Panc1 (cell line): ENCODE measurements at regions not wholly inside any gene's neighbourhood (a gene's known extent, or its start where the extent isn't known, plus 50 kb on each side); places are given as distances from the start of the nearest gene placed in this dataset.

Experiments used
- ATAC-seq: fragments of 200-7000 bp; cut with Tn5 transposase; 2 replicates; pipeline ENCODE4 v1.9.1; 2020; ENCODE audit warnings: mild to moderate bottlenecking, moderate library complexity
- BruUV-seq: library from RNA; stranded (reverse); fragments of 400-500 nt; replicated peaks from 2 replicates; lab custom pipeline; 2021; lab: Mats Ljungman, UMichigan
- CTCF ChIA-PET: fragments of 300-600 bp; sonication (Branson Sonifier 250); formaldehyde crosslinking; loops from one replicate; lab custom pipeline; 2022; ENCODE audit warnings: antibody characterized with exemption; lab: Charles Lee
- POLR2A ChIA-PET: fragments of 300-600 bp; sonication (Branson Sonifier 250); formaldehyde crosslinking; loops from one replicate; lab custom pipeline; 2022; ENCODE audit warnings: antibody characterized with exemption; lab: Charles Lee
- DNase-seq: peaks from one replicate; pipeline ENCODE4 v3.0.0-alpha.2; 2010; ENCODE audit warnings: low read depth, low spot score
- H3K27ac ChIP-seq: 2 replicates; pipeline ENCODE4 v1.5.1; 2011; ENCODE audit warnings: mild to moderate bottlenecking, low read length, inconsistent platforms
- H3K27me3 ChIP-seq: fragments of 200-500 bp; sonication (Bioruptor generic); 2 replicates; pipeline ENCODE4 v1.6.0; 2014; ENCODE audit warnings: low read length, inconsistent platforms; ENCODE audit not compliant: control insufficient read depth, insufficient read depth
- H3K36me3 ChIP-seq: fragments of 200-500 bp; sonication (Bioruptor generic); 2 replicates; pipeline ENCODE4 v1.5.1; 2014; ENCODE audit warnings: inconsistent platforms, mild to moderate bottlenecking, low read length, moderate library complexity; ENCODE audit not compliant: control insufficient read depth, insufficient read depth
- H3K4me1 ChIP-seq: 2 replicates; pipeline ENCODE4 v1.5.1; 2011; ENCODE audit warnings: inconsistent platforms, mild to moderate bottlenecking, low read length, moderate library complexity; ENCODE audit not compliant: control insufficient read depth, insufficient read depth
- H3K4me3 ChIP-seq, 2 experiments: 2 replicates each; pipeline ENCODE4 v1.5.1; 2011 to 2012; ENCODE audit warnings: low read depth in 2 of 2, low read length in 2 of 2, mild to moderate bottlenecking in 2 of 2, inconsistent platforms in 1 of 2, moderate library complexity in 1 of 2
- H3K9me3 ChIP-seq: fragments of 200-500 bp; sonication (Bioruptor generic); 2 replicates; pipeline ENCODE4 v1.5.1; 2014; ENCODE audit warnings: low read depth, mild to moderate bottlenecking, inconsistent platforms, low read length, moderate library complexity; ENCODE audit not compliant: control insufficient read depth, insufficient read depth
- POLR2AphosphoS5 ChIP-seq: IDR thresholded peaks from 2 replicates; pipeline ENCODE4 v1.6.1; 2012; ENCODE audit warnings: mild to moderate bottlenecking, low read depth, low read length, moderate library complexity
- SIN3A ChIP-seq: IDR thresholded peaks from 2 replicates; pipeline ENCODE4 v1.6.1; 2012; ENCODE audit warnings: low read depth, mild to moderate bottlenecking, low read length, moderate library complexity, borderline replicate concordance; ENCODE audit not compliant: insufficient read depth
- TCF7L2 ChIP-seq: IDR thresholded peaks from 2 replicates; pipeline ENCODE4 v1.6.1; 2011; ENCODE audit warnings: mild to moderate bottlenecking, low read depth, low read length, inconsistent platforms
- in situ Hi-C: cut with HindIII; loops from 2 replicates; pipeline ENCODE4 v1.10.0; 2016; ENCODE audit warnings: low sequenced_read_pairs, low pct_unique_long_range_greater_than_20kb
- intact Hi-C: fragments of 100-400 bp; cut with micrococcal nuclease; formaldehyde crosslinking; loops from one replicate; pipeline ENCODE4 v1.10.0; 2022; ENCODE audit not compliant: unreplicated experiment
- TF ChIP-seq, protein P1 (sequence below), 2 experiments: IDR thresholded peaks; 2 replicates each; pipeline ENCODE4 v1.6.1; 2011 to 2012; ENCODE audit warnings: low read depth in 2 of 2, control low read depth in 1 of 2, low read length in 1 of 2, mild to moderate bottlenecking in 1 of 2, moderate library complexity in 1 of 2; ENCODE audit not compliant: insufficient read depth in 1 of 2
- TF ChIP-seq, protein P2 (sequence below): fragments of 450-650 bp; IDR thresholded peaks from 2 replicates; pipeline ENCODE4 v1.5.1; 2017; ENCODE audit warnings: mild to moderate bottlenecking

DNA sequence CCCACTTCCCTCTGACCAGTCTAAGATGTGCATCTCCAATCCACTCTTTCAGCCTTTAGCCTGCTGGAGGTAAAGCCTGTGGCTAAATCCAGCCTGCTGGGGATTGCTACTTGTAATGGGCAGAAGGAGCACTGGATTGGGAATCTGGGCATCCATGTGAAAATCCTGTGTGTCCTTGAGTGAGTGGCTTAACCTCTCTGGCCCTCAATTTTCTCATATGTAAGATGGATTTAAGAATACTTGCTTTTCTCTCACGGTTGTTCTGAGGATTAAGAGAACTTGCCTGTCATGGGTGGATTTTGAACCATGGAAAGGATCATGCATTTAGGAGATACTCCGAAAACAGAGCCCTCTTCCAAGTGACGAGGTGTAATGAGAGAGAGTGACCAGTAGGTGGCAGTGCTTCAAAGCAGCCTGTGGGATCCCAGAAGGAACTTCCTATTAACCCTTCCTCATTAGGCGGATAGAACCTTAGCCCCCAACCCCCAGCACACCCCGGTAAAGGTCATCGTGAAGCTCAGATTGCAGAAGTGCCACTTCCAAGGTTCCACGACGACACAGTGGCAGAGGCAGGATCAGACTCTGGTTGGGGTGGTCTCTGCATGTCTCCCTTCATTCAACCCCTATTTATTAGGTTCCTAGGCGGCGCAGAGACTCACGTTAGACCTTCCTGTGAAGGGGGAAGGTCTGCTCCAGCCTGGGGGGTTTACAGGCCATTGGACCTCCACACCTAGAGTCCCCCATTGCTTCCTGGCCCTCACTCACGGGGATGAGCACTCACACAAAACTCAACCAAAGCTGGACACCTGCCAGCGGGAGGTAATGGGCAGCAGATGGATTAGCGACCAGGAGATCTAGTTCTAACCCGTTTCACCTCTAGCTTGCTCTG, 68.7 kb upstream of the ZNF618 start:
- POLR2A ChIA-PET: no interaction called here
- no peaks in the 10 kb centered on the region for H3K4me1 ChIP-seq

DNA sequence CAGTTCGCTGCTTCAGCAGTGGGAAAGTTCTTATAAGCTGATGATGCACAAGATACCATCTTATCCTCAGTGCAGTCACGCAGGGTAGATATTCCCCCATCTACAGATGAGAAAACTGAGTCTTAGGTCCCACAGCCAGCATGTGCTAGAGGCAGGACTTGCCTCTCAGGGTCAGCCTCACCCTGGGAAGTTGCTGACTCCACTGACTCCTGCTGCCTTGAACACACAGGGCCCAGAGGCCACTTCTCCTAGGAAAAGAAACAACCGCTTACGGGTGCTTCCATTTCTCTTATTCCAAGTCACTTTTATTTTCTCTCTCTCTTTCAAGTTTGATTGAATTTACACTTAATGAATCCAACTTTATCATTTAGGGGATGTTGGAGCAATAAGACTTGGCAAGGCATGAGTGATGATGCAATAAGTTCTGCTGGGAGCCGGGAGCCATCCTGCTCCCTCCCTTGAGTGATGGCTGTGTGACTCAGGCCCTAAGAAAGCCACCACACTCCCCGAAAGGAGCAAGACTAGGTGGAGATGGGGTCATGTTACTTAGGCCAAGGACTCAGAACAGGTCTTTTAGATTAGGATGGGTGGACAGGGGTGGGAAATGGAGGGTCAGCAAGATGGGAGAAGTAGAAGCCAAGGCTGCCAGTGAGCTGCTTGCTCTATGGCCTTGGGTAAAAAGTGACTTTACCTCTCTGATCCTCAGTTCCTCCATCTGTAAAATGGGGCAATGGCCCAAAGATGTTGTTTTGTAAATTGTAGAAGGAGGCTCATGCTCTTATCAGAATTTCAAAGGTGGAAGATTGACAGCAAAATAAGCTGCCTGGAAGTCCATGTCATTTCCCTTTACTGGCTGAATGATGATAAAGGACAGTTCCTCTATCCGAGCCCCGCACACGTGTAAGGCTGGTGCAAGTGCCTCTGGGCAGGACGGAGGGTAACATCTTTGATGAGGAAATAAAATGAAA, 67.4 kb upstream of the ZNF618 start:
- Histone ChIP-seq H3K36me3 (no peaks in the 10 kb centered on the region), H3K4me3 (no peak overlapping the region), H3K27ac (no peak overlapping the region), H3K9me3 (no peaks in the 10 kb centered on the region), H3K4me1 (no peaks in the 10 kb centered on the region), H3K27me3 (no peaks in the 10 kb centered on the region)
- ATAC-seq (no peak), DNase-seq (no peak)
- ChIA-PET POLR2A (no interaction called here), CTCF (no interaction called here)
- in situ Hi-C loops (no loop called here), intact Hi-C loops (no loop called here)
- no TSS peak for BruUV-seq
- TF ChIP-seq SIN3A (no peak), TCF7L2 (no peak), POLR2AphosphoS5 (no peak)
- TF ChIP-seq, protein P1, sequence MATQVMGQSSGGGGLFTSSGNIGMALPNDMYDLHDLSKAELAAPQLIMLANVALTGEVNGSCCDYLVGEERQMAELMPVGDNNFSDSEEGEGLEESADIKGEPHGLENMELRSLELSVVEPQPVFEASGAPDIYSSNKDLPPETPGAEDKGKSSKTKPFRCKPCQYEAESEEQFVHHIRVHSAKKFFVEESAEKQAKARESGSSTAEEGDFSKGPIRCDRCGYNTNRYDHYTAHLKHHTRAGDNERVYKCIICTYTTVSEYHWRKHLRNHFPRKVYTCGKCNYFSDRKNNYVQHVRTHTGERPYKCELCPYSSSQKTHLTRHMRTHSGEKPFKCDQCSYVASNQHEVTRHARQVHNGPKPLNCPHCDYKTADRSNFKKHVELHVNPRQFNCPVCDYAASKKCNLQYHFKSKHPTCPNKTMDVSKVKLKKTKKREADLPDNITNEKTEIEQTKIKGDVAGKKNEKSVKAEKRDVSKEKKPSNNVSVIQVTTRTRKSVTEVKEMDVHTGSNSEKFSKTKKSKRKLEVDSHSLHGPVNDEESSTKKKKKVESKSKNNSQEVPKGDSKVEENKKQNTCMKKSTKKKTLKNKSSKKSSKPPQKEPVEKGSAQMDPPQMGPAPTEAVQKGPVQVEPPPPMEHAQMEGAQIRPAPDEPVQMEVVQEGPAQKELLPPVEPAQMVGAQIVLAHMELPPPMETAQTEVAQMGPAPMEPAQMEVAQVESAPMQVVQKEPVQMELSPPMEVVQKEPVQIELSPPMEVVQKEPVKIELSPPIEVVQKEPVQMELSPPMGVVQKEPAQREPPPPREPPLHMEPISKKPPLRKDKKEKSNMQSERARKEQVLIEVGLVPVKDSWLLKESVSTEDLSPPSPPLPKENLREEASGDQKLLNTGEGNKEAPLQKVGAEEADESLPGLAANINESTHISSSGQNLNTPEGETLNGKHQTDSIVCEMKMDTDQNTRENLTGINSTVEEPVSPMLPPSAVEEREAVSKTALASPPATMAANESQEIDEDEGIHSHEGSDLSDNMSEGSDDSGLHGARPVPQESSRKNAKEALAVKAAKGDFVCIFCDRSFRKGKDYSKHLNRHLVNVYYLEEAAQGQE (IDR thresholded peaks at IDR 0.05; ENCODE audit: insufficient read depth in 1 of 2, low read depth in 2 of 2, low read length in 1 of 2): no peak
- TF ChIP-seq, protein P2, sequence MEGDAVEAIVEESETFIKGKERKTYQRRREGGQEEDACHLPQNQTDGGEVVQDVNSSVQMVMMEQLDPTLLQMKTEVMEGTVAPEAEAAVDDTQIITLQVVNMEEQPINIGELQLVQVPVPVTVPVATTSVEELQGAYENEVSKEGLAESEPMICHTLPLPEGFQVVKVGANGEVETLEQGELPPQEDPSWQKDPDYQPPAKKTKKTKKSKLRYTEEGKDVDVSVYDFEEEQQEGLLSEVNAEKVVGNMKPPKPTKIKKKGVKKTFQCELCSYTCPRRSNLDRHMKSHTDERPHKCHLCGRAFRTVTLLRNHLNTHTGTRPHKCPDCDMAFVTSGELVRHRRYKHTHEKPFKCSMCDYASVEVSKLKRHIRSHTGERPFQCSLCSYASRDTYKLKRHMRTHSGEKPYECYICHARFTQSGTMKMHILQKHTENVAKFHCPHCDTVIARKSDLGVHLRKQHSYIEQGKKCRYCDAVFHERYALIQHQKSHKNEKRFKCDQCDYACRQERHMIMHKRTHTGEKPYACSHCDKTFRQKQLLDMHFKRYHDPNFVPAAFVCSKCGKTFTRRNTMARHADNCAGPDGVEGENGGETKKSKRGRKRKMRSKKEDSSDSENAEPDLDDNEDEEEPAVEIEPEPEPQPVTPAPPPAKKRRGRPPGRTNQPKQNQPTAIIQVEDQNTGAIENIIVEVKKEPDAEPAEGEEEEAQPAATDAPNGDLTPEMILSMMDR: no peak

More for the DNA sequence above, 68.7 kb upstream of the ZNF618 start:
- Histone ChIP-seq H3K36me3 (no peaks in the 10 kb centered on the region), H3K27me3 (no peaks in the 10 kb centered on the region), H3K4me3 (peak overlapping the region in 1 of 2 experiments; percentile 17; a peak in 1 of 4 replicates), H3K27ac (no peak overlapping the region), H3K9me3 (no peaks in the 10 kb centered on the region)
- TF ChIP-seq, protein P1 (IDR thresholded peaks at IDR 0.05; ENCODE audit: insufficient read depth in 1 of 2, low read depth in 2 of 2, low read length in 1 of 2): no peak
- TF ChIP-seq TCF7L2: no peak
- TF ChIP-seq SIN3A: no peak
- TF ChIP-seq POLR2AphosphoS5: no peak
- TF ChIP-seq, protein P2: peak; percentile 85
- in situ Hi-C loops: no loop called here
- ATAC-seq (peak; percentile 56; the same call in 1 of the 2 replicates), DNase-seq (peak; percentile 41)
- CTCF ChIA-PET: no interaction called here
- intact Hi-C loops: no loop called here
- no TSS peak for BruUV-seq
